Left ventricle myocardium inferior (tissue), 1 donor: ENCODE measurements at regions not wholly inside any gene's neighbourhood (a gene's known extent, or its start where the extent isn't known, plus 50 kb on each side); places are given as distances from the start of the nearest gene placed in this dataset.

Experiments
- DNase-seq: peaks from one replicate; pipeline ENCODE4 v3.0.0-alpha.2; 2020
- H3K27ac ChIP-seq: fragments of 200-600 bp; replicated peaks from 2 replicates; pipeline ENCODE4 v1.8.0; 2021
- H3K27me3 ChIP-seq: fragments of 200-600 bp; 2 replicates; pipeline ENCODE4 v1.8.0; 2021; ENCODE audit warnings: low read depth
- H3K36me3 ChIP-seq: fragments of 200-600 bp; 2 replicates; pipeline ENCODE4 v1.8.0; 2021
- H3K4me1 ChIP-seq: fragments of 200-600 bp; 2 replicates; pipeline ENCODE4 v1.8.0; 2021
- H3K4me3 ChIP-seq: fragments of 200-600 bp; 2 replicates; pipeline ENCODE4 v1.8.0; 2021; ENCODE audit warnings: mild to moderate bottlenecking, moderate library complexity
- H3K9me3 ChIP-seq: fragments of 200-600 bp; replicated peaks from 2 replicates; pipeline ENCODE4 v1.8.0; 2021
- intact Hi-C: fragments of 100-400 bp; cut with micrococcal nuclease; formaldehyde crosslinking; loops from one replicate; pipeline ENCODE4 v1.11.0; 2022
- TF ChIP-seq, protein P1 (sequence below): fragments of 200-600 bp; IDR thresholded peaks from 2 replicates; pipeline ENCODE4 v1.8.0; 2021; ENCODE audit warnings: antibody characterized with exemption, mild to moderate bottlenecking, borderline replicate concordance
- donor health status: DM: no; HTN: yes; CAD: no; lungs with severe emphysema.

DNA sequence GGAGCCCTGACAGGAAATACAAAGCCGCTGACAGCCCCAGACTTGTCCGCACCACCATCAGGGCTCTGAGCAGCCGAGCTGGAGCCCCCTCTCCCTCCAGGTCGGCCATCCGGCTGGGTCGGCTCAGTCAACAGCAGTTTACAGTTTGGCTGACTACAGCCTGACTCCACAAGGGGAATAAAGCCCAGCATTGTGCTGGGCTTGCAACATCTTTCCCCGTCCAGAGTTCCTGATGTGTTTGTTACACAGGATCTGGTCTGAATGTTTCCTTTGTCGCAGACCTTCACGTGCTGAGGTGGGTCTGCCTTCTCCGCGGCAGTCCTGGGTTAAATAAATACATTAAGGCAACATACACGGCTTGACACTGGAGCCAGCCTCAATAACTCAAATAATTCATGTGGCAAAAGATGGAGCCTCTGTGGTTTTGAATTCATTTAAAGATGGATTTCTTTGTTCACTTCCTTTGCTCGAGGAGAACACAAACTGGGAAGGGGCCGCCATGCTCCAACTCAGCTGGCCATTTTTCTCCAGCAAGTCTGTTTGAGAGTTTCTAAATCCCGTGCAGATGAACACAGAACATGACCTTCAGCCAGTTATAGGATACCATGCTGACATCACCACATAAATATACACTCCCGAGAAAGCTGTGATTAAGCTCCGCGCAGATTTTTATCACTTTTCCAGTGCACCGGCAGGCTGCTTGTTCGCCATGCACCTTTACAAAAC is 192.1 kb downstream of the WDR11 start:
- Histone ChIP-seq H3K9me3 (no peaks in the 10 kb centered on the region), H3K4me1 (no peaks in the 10 kb centered on the region), H3K36me3 (no peaks in the 10 kb centered on the region), H3K27ac (no peak overlapping the region), H3K27me3 (peaks cover 62% of the 10 kb centered on the region), H3K4me3 (no peak overlapping the region)
- TF ChIP-seq, protein P1, sequence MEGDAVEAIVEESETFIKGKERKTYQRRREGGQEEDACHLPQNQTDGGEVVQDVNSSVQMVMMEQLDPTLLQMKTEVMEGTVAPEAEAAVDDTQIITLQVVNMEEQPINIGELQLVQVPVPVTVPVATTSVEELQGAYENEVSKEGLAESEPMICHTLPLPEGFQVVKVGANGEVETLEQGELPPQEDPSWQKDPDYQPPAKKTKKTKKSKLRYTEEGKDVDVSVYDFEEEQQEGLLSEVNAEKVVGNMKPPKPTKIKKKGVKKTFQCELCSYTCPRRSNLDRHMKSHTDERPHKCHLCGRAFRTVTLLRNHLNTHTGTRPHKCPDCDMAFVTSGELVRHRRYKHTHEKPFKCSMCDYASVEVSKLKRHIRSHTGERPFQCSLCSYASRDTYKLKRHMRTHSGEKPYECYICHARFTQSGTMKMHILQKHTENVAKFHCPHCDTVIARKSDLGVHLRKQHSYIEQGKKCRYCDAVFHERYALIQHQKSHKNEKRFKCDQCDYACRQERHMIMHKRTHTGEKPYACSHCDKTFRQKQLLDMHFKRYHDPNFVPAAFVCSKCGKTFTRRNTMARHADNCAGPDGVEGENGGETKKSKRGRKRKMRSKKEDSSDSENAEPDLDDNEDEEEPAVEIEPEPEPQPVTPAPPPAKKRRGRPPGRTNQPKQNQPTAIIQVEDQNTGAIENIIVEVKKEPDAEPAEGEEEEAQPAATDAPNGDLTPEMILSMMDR: no peak
- intact Hi-C loops: no loop called here
- DNase-seq: no peak

DNA sequence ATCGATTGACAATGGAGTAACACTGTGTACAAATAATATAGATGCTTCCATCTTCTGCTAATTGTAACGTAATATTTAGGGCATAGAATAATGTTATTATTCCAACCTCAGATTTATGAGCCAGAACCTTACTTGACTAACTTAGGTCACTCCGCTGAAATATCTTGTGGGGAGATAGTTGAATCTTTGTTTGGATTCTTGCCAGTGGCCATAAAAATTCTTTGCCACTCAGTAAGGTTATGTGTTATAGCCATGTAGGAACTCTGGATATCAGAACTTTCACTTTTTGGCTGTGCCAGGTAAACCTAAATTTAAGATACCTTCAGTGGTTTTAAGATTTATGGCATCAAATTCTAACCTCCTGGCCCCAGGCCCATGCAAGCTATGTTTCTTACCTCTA is 197.6 kb downstream of the WDR11 start:
- peaks cover 13% of the 10 kb centered on the region for H3K27me3 ChIP-seq
- H3K4me3 ChIP-seq: no peak overlapping the region
- H3K36me3 ChIP-seq: no peaks in the 10 kb centered on the region
- intact Hi-C loops: no loop called here
- H3K27ac ChIP-seq: no peak overlapping the region
- TF ChIP-seq, protein P1: no peak
- no peaks in the 10 kb centered on the region for H3K4me1 ChIP-seq
- H3K9me3 ChIP-seq: no peaks in the 10 kb centered on the region
- DNase-seq: no peak

DNA sequence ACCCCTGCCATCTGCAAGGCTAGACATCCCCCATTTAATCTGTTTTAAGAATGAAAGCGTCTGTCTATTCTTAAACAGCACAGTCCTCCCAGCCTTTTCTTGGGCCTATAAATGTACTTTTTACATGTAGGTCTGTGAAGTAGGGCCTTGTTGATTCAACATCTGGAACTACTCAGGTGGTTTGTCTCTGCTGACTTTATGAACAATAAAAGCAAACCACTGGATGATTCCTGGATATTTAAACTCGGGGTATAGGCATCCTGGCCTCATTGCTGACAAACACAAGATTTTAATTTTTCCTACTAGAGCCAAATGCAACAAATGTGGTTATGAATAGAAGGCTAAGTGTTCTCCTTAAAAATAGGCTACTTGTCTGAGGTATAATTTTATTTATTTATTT is 198.3 kb downstream of the WDR11 start:
- no peak for DNase-seq
- H3K27me3 ChIP-seq: peaks cover 8% of the 10 kb centered on the region
- H3K36me3 ChIP-seq: no peaks in the 10 kb centered on the region
- H3K4me1 ChIP-seq: no peaks in the 10 kb centered on the region
- TF ChIP-seq, protein P1: no peak
- no peak overlapping the region for H3K4me3 ChIP-seq
- H3K27ac ChIP-seq: no peak overlapping the region
- intact Hi-C loops: no loop called here
- H3K9me3 ChIP-seq: peaks cover 3% of the 10 kb centered on the region

DNA sequence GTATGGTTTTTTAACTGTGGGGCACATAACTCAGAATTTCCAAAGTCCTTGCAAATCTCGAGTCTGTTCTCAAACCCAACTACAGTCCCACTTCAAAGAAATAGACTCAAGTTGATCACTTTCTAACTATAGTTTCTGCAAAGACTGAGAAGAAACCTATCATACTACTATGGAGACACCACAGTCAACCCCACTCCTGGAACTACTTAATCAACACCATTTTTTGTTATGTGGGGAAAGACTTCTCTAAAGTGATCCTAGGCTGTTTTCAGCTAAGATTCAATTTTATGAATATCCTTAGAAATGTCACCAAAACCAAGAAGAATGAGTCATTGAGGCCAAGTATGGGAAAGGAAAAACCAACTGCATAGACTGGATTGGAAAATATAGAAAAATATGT is 198.8 kb downstream of the WDR11 start:
- Histone ChIP-seq H3K27ac (no peak overlapping the region), H3K4me3 (no peak overlapping the region), H3K36me3 (no peaks in the 10 kb centered on the region), H3K9me3 (peaks cover 3% of the 10 kb centered on the region), H3K27me3 (peaks cover 4% of the 10 kb centered on the region), H3K4me1 (no peaks in the 10 kb centered on the region)
- no peak for DNase-seq
- TF ChIP-seq, protein P1: no peak
- intact Hi-C loops: no loop called here

DNA sequence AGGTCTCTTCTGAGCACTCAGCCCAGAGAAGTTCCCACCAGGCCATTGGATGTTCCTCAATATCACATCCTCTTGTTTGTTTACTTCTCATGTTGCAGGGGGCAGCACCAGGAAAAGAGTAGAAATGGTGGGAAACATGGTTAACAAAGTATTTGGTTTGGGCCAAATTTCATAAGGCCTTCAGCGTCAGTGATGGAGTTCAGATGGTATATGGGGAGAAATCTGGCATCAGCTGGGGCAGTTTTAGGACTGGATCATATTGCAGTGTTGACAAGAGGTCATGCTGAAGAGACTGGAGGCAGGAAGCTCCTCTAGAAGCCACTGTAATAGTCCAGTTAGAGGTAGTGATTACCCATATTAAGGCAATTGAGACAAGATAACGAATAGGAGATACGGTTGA is 200.0 kb downstream of the WDR11 start:
- no peaks in the 10 kb centered on the region for H3K36me3 ChIP-seq
- H3K4me3 ChIP-seq: no peak overlapping the region
- peaks cover 3% of the 10 kb centered on the region for H3K9me3 ChIP-seq
- no peak overlapping the region for H3K27ac ChIP-seq
- TF ChIP-seq, protein P1: no peak
- no peaks in the 10 kb centered on the region for H3K4me1 ChIP-seq
- intact Hi-C loops: no loop called here
- no peak for DNase-seq
- H3K27me3 ChIP-seq: no peaks in the 10 kb centered on the region
